NCI-H345 (cell line): ENCODE measurements at regions not wholly inside any gene's neighbourhood (a gene's known extent, or its start where the extent isn't known, plus 50 kb on each side); places are given as distances from the start of the nearest gene placed in this dataset.

Experiments used
- DNase-seq: peaks from one replicate; lab custom pipeline; 2025; lab: John Stamatoyannopoulos, UW

DNA sequence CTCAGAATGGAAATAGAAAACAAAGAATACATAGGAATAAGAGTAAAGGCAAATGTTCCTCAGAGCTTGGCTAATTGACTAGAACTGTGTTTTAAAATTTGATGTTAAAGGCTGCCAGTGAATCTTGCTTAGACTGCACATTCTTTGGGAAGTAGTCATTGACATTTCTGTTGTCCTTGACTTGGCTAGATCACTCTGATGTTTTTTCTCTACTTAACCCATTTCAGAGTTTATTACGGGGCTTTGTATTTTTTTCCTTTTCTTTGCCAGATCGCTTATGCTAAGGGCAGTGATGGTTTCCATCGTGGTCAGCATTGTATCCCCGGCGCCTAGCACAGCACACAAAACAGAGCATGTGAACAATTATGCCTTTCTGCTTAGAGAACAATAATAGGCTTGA is 1126.7 kb upstream of the CDH9 start:
- no peak for DNase-seq

DNA sequence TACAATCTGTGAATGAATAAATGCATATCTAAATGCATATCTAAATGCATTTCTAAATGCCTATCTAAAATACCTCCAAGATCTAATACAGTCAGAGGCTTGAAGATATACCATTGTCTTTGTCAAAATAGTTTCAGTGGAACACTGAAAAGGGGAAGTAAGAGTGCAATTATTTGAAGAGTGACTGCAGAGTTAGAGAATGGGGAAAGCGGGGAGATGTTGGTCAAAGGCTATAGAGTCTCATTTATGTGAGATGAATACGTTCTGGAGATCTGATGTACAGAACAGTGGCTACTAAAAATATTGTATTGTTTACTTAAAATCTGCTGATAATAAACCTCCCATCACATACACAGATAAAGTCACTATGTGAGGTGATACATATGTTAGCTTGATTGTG is 1126.2 kb upstream of the CDH9 start:
- no peak for DNase-seq

DNA sequence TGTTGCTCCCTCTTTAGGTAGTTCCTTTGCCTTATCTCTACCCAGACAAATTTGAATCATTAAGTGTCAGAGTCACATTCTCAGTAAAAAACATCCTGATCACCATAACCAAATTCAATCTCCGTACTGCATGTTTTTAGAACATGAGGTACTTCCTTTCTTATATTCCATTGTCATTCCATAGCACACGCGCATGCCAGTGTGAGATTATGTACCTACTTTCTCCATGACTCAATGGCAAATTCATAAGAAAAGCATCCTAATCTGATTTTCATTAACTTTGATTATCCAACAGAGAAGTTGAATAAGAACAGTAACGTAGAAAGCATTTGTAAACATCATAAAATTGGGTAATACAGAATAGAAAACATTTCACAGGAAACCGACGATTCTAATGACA is 1118.6 kb upstream of the CDH9 start:
- DNase-seq, result no peak

DNA sequence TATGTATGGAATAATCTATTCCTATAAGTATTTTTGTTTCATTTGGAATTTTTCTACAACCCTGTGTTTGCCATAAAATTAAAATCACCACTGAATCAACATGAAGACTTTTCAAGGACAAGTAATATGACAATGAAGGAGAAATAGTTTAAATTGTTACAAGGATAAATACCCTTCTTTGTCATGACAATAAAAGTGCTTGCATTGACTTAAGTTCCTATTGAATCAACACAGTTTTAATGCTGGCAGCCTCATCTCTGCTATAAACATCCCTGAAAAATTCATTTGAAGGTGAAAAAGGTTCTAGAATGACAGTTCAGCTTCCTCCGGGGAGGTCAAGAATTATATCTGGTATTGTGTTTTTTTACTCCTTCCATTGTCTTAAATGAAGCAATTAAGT is 1105.1 kb upstream of the CDH9 start:
- DNase-seq, result no peak

DNA sequence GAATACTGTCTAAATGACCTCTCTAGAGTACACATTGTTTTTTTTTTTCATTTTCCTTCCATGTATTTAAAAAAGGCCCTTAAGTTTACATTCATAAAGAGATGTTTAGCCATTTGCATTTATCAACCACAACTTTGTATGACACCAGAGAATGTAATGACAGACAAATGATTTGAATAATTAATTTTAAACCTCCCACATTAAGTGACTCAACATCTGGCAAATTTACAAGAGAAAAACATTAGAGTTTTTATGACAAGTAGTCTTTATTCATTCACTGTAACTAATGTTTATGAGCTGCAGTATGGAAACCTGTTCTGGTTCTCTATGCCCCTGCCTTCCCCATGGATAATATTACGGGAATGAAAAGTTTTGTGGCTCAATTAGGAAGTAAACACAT is 1093.8 kb upstream of the CDH9 start:
- no peak for DNase-seq

DNA sequence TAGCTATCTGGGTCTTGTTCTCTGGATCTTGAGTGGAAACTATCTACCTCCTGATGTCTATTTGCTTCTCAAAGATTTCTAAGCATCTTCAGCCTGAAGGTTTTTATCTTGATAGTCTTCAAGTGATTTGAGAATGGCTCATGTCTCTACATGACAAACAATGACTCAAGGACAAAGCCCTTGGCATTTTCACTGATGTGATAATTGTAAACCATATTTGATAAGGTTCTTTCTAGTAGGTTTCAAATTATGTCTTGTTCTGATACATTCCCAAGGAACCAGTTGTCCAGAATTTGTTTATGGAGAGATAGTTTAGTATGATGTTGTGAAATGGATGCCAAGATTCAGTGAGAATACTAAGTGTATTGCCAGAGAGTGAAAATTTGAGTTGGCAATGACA is 1079.3 kb upstream of the CDH9 start:
- DNase-seq, result no peak

DNA sequence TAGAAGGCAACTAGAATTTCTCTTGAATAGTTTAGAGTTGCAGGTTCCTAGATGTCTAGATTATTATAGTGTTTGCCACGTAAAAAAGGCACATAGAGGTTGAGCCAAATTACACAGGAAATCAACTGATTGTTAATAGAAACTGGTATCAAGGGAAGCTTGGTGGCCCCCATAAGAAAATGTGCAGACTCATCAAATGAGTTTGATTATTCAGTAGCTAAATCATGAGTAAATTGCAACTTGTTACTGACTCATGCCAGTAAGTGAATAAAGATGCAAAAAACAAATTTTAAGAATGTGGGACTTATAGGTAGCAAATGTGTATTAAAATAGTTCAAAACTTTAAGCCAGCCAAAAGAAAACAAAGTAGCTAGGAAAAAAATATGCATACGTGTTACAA is 1078.9 kb upstream of the CDH9 start:
- no peak for DNase-seq

DNA sequence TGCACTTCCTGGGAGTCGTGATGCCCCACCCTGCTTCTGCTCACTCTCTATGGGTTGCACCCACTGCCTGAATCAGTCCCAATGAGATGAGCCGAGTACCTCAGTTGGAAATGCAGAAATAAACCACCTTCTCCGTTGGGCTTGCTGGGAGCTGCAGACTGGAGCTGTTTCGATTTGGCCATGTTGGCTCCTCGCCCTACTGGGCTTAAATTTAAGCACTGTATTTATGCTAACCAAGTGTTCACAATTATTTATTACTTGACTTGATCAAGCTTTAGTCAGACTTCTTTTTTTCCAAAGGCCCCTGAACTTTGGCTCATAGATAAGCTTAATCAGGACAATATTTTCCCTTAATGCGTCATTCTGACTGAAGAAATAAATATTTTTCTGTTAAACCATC is 1072.4 kb upstream of the CDH9 start:
- no peak for DNase-seq

DNA sequence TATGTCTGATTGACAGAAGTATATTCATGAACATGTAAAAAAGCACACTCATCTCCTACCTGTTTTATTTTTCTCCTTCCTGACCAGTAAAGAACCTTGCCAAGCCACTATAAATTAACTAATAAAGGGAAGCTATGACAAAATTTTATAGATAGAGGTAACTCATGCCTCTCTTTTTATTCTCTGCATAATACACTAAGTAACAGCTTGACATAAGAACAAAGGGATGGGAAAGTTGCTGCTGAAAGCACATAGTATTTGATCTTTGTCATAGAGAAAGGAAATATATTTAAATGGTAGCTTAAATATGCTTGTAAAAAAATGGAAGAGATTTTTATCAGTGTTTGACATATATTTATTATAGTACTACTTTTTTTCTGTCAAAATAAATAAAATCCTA is 1065.7 kb upstream of the CDH9 start:
- DNase-seq, result no peak

DNA sequence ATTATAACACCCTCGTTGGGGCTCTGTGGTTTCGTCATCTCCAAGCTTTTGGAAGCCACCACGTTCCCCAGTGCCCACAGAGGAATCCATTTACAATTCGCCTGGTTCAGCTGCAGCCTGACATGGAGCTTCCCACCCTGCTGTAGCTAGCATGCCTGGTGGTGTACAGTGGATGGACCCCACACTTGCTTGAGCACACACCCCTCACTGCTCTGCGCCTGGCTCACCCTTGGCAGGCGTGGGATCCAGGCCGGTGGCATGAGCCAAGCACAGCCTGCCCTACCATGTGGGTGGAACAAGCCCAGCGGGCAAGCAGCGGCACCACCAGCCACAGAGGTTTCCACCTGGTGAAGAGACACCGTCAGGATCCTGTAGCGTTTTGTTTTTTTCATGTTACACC is 1045.7 kb upstream of the CDH9 start:
- no peak for DNase-seq

DNA sequence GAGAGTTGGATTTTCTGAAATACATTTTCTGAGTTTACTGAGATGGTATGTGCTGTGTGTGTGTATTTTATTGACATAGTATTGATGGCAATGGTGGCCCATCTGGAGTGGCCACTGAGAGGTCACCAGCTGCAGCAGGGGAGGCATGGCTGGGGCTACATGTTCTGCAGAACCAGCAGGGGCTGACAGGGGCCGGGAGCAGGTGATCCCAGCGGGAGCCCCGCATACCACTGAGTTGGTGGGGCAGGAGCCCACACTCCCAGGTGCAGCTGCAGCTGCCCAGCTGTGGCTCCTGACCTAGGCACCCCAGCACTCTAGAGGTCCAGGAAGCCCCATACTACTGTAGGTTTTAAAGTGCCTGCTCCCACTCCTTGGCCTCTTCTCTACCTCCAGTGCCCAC is 1044.2 kb upstream of the CDH9 start:
- no peak for DNase-seq

DNA sequence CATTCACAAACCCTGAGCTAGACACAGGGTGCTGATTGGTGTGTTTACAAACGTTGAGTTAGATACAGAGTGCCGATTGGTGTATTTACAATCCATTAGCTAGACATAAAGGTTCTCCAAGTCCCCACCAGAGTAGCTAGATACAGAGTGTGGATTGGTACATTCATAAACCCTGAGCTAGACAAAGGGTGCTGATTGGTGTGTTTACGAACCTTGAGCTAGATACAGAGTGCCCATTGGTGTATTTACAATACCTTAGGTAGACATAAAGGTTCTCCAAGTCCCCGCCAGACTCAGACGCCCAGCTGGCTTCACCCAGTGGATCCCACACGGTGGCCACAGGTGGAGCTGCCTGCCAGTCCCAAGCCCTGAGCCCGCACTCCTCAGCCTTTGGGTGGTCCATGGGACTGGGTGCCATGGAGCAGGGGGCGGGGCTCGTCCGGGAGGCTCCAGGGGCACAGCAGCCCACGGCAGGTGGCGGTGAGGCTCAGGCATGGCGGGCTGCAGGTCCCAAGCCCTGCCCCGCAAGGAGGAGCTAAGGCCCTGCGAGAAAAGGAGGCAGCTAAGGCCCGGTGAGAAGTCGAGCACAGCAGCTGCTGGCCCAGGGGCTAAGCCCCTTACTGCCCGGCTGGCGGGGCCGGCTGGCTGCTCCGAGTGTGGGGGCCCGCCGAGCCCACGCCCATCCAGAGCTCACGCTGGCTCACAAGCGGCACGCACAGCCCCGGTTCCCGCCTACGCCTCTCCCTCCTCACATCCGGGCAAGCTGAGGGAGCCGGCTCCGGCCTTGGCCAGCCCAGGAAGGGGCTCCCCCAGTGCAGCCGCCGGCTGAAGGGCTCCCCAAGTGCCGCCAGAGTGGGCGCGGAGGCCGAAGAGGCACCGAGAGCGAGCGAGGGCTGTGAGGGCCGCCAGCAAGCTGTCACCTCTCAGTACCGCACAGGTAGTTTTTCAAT is 1039.2 kb upstream of the CDH9 start:
- DNase-seq, result no peak

DNA sequence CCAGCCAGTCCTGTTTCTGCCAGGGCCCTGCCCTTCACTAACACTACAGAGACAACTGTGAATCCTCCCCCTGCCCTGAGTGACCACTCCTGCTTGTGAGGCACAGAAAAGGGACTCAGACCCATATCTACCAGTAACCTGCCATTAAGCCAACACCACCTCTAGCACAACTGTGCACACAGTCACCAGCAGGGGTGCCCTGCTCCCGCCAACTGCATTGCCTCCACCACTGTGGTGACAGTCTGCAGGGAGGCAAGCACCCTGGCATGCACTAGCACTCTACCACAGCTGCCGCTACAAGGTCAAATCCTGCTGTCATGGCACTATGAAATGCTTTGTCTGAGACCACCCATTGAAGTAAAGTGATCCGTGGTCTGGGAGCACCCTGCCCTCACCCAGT is 1028.5 kb upstream of the CDH9 start:
- no peak for DNase-seq

DNA sequence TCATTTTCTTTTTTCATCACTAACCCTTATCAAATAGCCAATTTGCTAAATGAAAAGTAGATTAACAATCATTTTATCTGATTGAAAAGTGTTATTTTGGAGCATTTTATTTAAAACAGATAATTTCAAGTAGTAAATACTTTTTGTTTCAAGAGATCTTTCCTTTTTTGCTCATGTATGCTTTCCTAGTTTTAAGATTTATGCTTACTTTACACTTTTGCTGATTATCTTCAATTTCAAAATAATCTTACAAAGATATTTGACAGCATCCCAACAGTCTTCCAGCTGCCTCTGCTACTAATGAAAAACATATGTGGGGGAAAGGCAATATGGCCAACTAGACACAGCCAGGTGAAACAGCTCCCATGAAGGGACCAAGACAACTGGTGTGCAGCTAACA is 1027.3 kb upstream of the CDH9 start:
- DNase-seq, result no peak

DNA sequence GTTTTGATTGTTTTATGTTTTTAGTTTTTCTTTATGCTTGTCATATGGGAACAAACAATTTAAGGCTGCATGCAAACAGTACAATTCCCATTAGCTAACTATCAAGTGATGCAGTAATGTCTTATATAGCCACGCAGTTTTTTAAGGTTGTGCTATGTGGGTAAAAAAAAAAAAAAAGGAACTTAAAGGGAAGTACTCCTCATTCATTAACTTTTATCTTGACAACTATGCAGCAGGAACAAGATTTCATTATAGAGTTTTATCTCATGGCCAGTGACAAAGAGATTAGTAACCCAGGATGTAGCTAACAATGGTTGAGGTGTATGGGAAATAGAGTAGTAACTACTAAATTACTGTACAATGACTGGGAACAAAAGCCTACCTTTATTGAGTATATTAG is 1008.2 kb upstream of the CDH9 start:
- DNase-seq, result no peak

DNA sequence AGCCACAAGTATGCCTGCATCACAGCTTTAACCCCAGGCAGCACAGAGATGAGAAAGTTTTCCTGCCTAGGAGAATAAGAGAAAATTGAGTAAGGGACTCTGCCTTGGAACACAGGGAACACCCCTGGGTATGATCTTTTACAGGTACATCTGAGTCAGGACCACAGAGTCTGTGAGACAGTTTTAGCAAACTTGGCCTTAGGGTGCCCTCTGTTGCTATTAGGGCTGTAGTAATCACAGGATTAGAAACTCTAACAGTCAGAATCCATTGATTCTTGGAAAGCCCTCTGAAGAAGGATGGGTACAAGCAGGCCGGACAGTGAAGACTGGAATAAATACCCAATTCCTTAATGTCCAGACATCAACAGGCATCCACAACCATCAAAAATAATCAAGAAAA is 989.5 kb upstream of the CDH9 start:
- DNase-seq, result no peak

DNA sequence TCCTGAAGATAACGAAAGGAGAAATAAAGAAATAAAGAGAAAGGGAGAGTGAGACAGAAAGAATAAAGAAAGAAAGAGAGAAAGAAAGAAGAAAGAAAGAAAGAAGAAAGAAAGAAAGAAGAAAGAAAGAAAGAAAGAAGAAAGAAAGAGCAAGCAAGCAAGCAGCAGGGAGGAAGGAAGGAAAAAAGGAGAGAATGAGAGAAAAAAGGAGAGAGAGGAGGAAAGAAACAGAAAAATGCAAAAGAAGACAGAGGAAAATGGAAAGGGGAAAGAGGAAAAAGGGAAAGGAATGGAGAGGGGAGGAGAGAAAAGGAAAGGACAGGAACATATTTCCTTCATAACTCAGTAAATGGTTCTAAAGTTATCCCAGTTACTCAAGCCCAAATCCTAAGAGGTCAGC is 978.8 kb upstream of the CDH9 start:
- DNase-seq, result no peak

DNA sequence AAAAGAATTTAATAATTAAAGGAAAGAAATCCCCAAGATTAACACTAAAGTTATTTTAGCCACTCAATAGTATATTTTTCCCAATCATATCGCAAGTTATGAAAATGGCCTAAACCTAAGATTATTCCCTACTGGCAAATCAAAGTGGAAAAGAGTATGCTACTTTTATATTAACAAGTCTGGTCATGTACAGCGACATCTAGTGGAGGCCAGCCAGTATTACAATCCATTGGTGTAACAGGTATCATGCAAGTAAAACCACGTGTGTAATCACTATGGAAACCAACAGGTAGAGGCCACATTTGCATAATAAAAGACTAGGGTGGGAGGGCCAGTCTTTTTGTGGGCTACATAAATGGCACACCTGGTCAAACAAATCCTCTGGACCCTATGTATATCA is 976.4 kb upstream of the CDH9 start:
- DNase-seq, result no peak

DNA sequence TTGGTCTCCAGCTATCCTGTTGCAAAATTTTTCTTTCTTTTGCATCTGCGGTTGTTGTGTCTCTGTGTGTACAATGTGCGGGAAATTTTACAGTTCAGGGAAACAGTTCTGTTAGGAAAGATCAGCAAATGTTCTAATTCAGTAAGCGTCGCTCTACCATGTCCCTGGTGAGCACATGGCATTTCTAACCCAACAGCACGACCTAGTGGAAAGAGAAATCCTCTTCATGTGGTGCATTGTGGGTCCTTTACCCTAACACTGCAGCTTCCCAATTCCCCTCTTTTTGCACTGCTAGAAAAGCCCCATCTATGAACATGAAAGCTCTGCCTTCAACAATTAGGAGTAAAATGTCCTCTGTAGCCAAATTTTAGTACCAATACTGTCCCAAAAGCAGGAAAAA is 974.2 kb upstream of the CDH9 start:
- DNase-seq, result no peak

DNA sequence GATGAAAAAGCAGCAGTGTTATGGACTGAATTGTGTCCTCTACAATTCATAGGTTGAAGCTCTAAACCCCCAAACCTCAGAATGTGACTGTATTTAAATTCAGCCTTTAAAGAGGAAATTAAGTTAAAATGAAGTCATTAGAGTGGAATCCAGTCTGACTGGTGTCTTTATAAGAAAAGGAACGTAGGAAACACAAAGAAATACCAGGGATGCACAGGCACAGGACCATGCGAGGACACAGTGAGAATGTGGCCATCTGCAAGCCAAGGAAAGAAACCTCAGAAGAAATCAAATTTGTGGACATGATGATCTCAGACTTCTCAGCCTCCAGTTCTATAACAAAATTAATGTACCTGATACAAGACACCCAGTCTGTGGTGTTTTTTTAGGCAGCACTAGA is 971.2 kb upstream of the CDH9 start:
- no peak for DNase-seq

DNA sequence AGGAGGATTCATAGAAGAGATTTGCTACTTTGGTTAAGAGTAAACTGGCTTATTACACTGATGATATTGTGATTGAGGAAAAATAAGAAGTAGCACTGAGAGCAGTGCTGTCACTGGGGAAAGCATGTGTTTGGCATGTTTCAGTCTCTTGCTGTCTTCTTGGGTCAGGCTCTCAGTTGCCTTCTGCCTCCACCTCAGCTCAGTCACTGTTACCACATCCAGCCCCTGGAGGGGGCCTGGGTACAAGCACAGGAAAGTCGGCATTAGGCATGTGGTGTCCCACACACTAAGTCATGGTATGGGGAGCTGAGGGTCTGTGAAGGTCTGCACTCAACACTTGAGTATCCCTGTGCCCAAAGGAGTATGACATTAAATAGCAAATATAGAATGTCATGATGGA is 958.3 kb upstream of the CDH9 start:
- DNase-seq, result no peak

DNA sequence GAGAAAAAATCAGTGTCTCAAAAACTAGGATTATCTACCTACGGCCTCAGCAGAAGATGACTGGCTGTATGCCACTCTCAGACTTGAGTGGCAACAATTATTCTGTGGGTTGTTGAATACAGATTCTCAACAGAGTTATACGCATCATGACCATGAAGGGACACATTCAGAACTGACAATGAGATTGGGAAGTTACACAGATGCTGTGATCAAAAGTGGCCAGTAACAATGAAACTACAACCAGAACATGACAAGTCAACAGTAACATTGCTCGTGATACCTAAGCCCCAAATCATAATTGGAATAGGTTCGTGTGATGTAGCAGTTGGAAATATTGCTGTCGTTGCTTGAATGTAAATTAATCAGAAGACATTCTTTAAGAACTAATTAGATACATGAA is 957.5 kb upstream of the CDH9 start:
- DNase-seq, result no peak

DNA sequence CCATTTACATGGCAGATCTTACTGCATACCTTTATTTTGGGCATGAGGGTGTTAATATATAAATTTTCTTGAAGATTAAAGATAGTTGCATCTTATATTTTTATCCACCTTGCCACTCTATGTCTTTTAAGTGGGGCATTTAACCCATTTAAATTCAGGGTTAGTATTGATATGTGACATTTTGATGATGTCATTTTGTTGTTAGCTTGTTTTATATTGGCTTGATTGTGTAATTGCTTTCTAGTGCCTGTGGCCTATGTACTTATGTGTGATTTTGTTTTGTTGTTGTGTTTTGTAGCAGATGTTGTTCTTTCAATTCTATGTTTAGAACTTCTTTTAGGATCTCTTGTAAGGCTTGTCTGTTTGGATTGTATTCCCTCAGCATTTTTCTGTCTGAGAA is 939.9 kb upstream of the CDH9 start:
- DNase-seq, result no peak

DNA sequence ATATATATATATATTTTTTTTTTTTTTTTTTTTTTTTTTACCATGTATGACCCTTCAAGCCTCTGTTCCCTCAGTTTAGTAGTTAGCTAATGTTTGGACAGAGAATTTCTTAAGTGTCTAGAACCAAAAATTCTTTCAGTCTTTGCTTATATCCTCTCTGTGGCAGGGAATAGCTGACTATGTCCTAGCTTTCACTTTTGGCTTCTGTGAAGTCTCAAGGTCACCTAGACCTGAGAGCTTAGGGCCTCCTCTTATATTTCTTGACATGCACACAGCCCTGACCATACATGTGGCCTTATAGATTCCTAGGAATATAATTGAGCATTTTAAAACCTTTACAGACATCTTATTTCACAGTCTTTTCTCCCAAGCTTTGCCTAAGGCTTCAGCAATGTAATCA is 930.8 kb upstream of the CDH9 start:
- DNase-seq, result no peak
